ENCODE measurements at regions not wholly inside any gene's neighbourhood (a gene's known extent, or its start where the extent isn't known, plus 50 kb on each side); places are given as distances from the start of the nearest gene placed in this dataset.

DNA sequence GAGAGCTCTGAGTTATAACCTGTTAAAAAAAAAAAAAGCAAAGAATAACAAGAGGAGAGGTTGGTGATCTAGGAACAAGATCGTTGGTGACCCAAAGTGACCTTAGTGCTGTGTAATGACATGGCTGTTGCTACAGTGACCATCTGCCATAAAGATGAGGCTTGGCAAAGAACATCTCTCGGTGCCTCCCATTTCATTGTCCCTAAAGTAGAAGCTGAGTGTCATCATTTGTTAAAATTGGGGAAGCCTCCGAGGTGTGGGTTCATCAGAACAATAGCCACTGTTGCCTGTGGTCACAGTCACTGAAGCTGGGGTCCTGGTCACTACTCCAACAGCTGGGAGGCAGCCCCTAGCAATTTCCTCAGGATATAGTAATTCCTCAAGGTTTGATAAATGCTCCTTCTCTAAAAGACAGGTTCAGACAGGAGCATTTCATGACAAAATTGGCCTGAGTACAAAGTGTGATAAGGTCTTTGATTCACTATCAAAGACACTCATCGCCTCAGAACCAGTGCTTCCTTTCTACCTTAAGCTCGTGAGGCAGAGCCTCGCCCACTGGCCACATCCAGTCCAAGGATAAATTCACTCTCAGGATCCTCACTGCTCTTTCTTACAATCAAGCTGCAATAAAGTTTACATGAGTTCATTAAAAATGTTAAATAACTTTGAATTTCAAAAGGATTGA lies 81.9 kb upstream of the RGS2 start:
- intact Hi-C loops (cut with micrococcal nuclease): no loop called here
- H3K9me3 ChIP-seq (replicated peaks; ENCODE audit: control insufficient read depth, insufficient read depth, low read depth, low read length): no peaks in the 10 kb centered on the region
- no peak overlapping the region for H3K4me3 ChIP-seq
- H2AFZ ChIP-seq (ENCODE audit: low read depth, low read length): no peak overlapping the region
- CTCF ChIA-PET (ENCODE audit: low intra/inter-chr PET ratio): no interaction called here
- 0% methylated on average over 6 of the region's 6 CpGs for WGBS (ENCODE audit: insufficient coverage, low coverage, missing lambda C conversion rate)
- no peak overlapping the region for H3K9ac ChIP-seq (ENCODE audit: insufficient read depth in 1 of 2, low read depth in 2 of 2, low read length in 2 of 2)
- H3K4me1 ChIP-seq (replicated peaks in 1 of 2; ENCODE audit: control insufficient read depth in 2 of 2, insufficient read depth in 2 of 2, low read length in 2 of 2): no peaks in the 10 kb centered on the region
- no peak overlapping the region for H3K27ac ChIP-seq (ENCODE audit: extremely low read depth, low read depth, low read length)
- ATAC-seq (no peak), FAIRE-seq (no peak), DNase-seq (ENCODE audit: extremely low read depth in 1 of 4, low spot score in 3 of 4) (no peak)
- no peaks in the 10 kb centered on the region for H4K20me1 ChIP-seq (replicated peaks; ENCODE audit: control insufficient read depth, insufficient read depth, low read length)
- BruUV-seq (replicated peaks): no TSS peak
- no peaks in the 10 kb centered on the region for H3K79me2 ChIP-seq (ENCODE audit: control insufficient read depth, insufficient read depth, low read length)
- no peak overlapping the region for H3K4me2 ChIP-seq (ENCODE audit: insufficient read depth, low read length)
- H3K27me3 ChIP-seq (ENCODE audit: control insufficient read depth in 2 of 2, insufficient read depth in 2 of 2, low read length in 2 of 2): no peaks in the 10 kb centered on the region
- in situ Hi-C loops (cut with MboI): no loop called here
- no peaks in the 10 kb centered on the region for H3K36me3 ChIP-seq (ENCODE audit: control insufficient read depth, insufficient read depth, low read length)
- no peaks in the 10 kb centered on the region for H3K9me1 ChIP-seq (ENCODE audit: control insufficient read depth, insufficient read depth, low read length)
- TF ChIP-seq XRCC5 (IDR thresholded peaks at IDR 0.05; ENCODE audit: low read depth, low read length) (no peak), TSC22D4 (tag; IDR thresholded peaks at IDR 0.05) (no peak), MEIS2 (IDR thresholded peaks at IDR 0.05; ENCODE audit: partially characterized antibody) (no peak), ARHGAP35 (IDR thresholded peaks at IDR 0.05; ENCODE audit: partially characterized antibody) (no peak), TEAD1 (CRISPR knock-in tag; IDR thresholded peaks at IDR 0.05) (no peak)
- POLR2A ChIA-PET: no interaction called here

DNA sequence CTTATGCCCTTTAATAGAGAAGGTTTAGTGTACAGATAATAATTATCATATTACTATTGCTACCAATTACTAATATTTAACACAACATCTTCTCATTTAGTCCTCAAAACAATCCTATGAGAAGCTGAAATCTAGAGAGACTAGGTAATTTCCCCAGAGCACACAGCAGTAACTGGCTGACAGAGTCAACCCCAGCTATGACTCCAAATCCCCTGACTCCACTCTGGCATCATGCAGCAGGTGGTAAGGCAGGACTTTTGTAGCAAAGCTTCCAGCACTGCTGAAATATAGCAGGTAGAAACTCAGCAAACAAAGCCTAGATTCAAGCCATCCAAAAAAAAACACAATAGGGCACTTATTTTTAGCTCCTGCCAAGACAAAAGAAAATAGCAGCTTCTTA lies 79.3 kb upstream of the RGS2 start:
- H3K4me2 ChIP-seq (ENCODE audit: insufficient read depth, low read length): no peak overlapping the region
- no peak overlapping the region for H2AFZ ChIP-seq (ENCODE audit: low read depth, low read length)
- H3K27ac ChIP-seq (ENCODE audit: extremely low read depth, low read depth, low read length): no peak overlapping the region
- no peaks in the 10 kb centered on the region for H3K9me1 ChIP-seq (ENCODE audit: control insufficient read depth, insufficient read depth, low read length)
- in situ Hi-C loops (cut with MboI): no loop called here
- H3K4me3 ChIP-seq: no peak overlapping the region
- H3K79me2 ChIP-seq (ENCODE audit: control insufficient read depth, insufficient read depth, low read length): no peaks in the 10 kb centered on the region
- no peaks in the 10 kb centered on the region for H3K36me3 ChIP-seq (ENCODE audit: control insufficient read depth, insufficient read depth, low read length)
- H3K27me3 ChIP-seq (ENCODE audit: control insufficient read depth in 2 of 2, insufficient read depth in 2 of 2, low read length in 2 of 2): no peaks in the 10 kb centered on the region
- CTCF ChIA-PET (ENCODE audit: low intra/inter-chr PET ratio): no interaction called here
- no peaks in the 10 kb centered on the region for H3K9me3 ChIP-seq (replicated peaks; ENCODE audit: control insufficient read depth, insufficient read depth, low read depth, low read length)
- no peaks in the 10 kb centered on the region for H3K4me1 ChIP-seq (replicated peaks in 1 of 2; ENCODE audit: control insufficient read depth in 2 of 2, insufficient read depth in 2 of 2, low read length in 2 of 2)
- no peak overlapping the region for H3K9ac ChIP-seq (ENCODE audit: insufficient read depth in 1 of 2, low read depth in 2 of 2, low read length in 2 of 2)
- no peaks in the 10 kb centered on the region for H4K20me1 ChIP-seq (replicated peaks; ENCODE audit: control insufficient read depth, insufficient read depth, low read length)
- ATAC-seq (no peak), DNase-seq (ENCODE audit: extremely low read depth in 1 of 4, low spot score in 3 of 4) (no peak), FAIRE-seq (no peak)
- intact Hi-C loops (cut with micrococcal nuclease): no loop called here
- POLR2A ChIA-PET: interaction anchor here (1.1 kb wide), 1 partner anchor 9 kb away, joined by 3 read pairs; no protein-coding TSS in a partner anchor
- BruUV-seq (replicated peaks): no TSS peak
- TF ChIP-seq, protein P1, sequence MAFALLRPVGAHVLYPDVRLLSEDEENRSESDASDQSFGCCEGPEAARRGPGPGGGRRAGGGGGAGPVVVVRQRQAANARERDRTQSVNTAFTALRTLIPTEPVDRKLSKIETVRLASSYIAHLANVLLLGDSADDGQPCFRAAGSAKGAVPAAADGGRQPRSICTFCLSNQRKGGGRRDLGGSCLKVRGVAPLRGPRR (CRISPR knock-in tag; IDR thresholded peaks at IDR 0.05): no peak
- TF ChIP-seq LARP7 (IDR thresholded peaks at IDR 0.05): no peak
- no peak for TF ChIP-seq SIX5 (IDR thresholded peaks at IDR 0.05; ENCODE audit: borderline replicate concordance in 1 of 2, insufficient read depth in 1 of 2, low read depth in 1 of 2, low read length in 2 of 2)
- TF ChIP-seq, protein P2, sequence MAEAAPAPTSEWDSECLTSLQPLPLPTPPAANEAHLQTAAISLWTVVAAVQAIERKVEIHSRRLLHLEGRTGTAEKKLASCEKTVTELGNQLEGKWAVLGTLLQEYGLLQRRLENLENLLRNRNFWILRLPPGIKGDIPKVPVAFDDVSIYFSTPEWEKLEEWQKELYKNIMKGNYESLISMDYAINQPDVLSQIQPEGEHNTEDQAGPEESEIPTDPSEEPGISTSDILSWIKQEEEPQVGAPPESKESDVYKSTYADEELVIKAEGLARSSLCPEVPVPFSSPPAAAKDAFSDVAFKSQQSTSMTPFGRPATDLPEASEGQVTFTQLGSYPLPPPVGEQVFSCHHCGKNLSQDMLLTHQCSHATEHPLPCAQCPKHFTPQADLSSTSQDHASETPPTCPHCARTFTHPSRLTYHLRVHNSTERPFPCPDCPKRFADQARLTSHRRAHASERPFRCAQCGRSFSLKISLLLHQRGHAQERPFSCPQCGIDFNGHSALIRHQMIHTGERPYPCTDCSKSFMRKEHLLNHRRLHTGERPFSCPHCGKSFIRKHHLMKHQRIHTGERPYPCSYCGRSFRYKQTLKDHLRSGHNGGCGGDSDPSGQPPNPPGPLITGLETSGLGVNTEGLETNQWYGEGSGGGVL (CRISPR knock-in tag; IDR thresholded peaks at IDR 0.05): no peak
- TF ChIP-seq ZNF696 (CRISPR knock-in tag; conservative IDR thresholded peaks at IDR 0.05): no peak
- TF ChIP-seq TEAD2 (tag; IDR thresholded peaks at IDR 0.05): no peak

Measured in K562 (cell line).